Progenitor cell of endocrine pancreas (in vitro differentiated cells): ENCODE measurements at regions not wholly inside any gene's neighbourhood (a gene's known extent, or its start where the extent isn't known, plus 50 kb on each side); places are given as distances from the start of the nearest gene placed in this dataset.

ENCODE experiments used
- DNase-seq: peaks from one replicate; pipeline ENCODE4 v3.0.0; 2021; ENCODE audit warnings: low spot score; ENCODE audit not compliant: unreplicated experiment
- H3K27ac Mint-ChIP-seq: 2 replicates; pipeline ENCODE4 v1.8.0; 2021; ENCODE audit warnings: mild to moderate bottlenecking, moderate library complexity, mixed read lengths
- H3K27me3 Mint-ChIP-seq: 2 replicates; pipeline ENCODE4 v1.8.0; 2021; ENCODE audit warnings: mixed read lengths
- H3K36me3 Mint-ChIP-seq: 2 replicates; pipeline ENCODE4 v1.8.0; 2022; ENCODE audit warnings: mixed read lengths; ENCODE audit not compliant: insufficient read depth
- H3K4me1 Mint-ChIP-seq: 2 replicates; pipeline ENCODE4 v1.8.0; 2021; ENCODE audit warnings: low read depth, mixed read lengths
- H3K4me3 Mint-ChIP-seq: 2 replicates; pipeline ENCODE4 v1.8.0; 2021; ENCODE audit warnings: low read depth, mild to moderate bottlenecking, moderate library complexity, mixed read lengths
- H3K9me3 Mint-ChIP-seq: 2 replicates; pipeline ENCODE4 v1.8.0; 2021; ENCODE audit warnings: low read depth, mixed read lengths
- TF ChIP-seq, protein P1 (sequence below): fragments of 200-600 bp; sonication (generic); IDR thresholded peaks from one replicate; pipeline ENCODE4 v1.5.0; 2021; ENCODE audit warnings: antibody characterized with exemption, mild to moderate bottlenecking; ENCODE audit not compliant: unreplicated experiment

DNA sequence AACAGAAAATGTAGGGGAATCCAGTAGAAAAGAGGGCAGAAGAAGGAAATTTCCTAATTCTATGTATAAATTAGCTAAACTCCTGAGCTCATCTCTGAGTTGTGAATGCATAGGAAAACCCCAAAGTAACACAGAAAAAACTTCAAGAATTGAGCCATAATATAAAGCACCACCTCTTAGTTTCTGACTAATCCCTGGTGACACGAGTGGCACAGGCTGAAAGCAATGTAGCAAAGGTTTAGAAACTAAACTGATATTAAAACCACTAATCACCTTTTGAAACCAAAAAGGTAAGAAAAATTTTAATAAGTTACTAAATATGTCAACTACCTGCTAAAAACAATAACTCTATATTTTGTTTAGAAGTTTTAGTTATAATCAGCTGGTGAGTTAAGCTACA is 255.6 kb upstream of the NECTIN3 start:
- no peak overlapping the region for H3K27ac Mint-ChIP-seq
- peaks cover 3% of the 10 kb centered on the region for H3K9me3 Mint-ChIP-seq
- peaks cover 38% of the 10 kb centered on the region for H3K4me1 Mint-ChIP-seq
- H3K36me3 Mint-ChIP-seq: peaks cover 2% of the 10 kb centered on the region
- no peak overlapping the region for H3K4me3 Mint-ChIP-seq
- no peak for DNase-seq
- H3K27me3 Mint-ChIP-seq: no peaks in the 10 kb centered on the region
- TF ChIP-seq, protein P1, sequence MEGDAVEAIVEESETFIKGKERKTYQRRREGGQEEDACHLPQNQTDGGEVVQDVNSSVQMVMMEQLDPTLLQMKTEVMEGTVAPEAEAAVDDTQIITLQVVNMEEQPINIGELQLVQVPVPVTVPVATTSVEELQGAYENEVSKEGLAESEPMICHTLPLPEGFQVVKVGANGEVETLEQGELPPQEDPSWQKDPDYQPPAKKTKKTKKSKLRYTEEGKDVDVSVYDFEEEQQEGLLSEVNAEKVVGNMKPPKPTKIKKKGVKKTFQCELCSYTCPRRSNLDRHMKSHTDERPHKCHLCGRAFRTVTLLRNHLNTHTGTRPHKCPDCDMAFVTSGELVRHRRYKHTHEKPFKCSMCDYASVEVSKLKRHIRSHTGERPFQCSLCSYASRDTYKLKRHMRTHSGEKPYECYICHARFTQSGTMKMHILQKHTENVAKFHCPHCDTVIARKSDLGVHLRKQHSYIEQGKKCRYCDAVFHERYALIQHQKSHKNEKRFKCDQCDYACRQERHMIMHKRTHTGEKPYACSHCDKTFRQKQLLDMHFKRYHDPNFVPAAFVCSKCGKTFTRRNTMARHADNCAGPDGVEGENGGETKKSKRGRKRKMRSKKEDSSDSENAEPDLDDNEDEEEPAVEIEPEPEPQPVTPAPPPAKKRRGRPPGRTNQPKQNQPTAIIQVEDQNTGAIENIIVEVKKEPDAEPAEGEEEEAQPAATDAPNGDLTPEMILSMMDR: no peak

DNA sequence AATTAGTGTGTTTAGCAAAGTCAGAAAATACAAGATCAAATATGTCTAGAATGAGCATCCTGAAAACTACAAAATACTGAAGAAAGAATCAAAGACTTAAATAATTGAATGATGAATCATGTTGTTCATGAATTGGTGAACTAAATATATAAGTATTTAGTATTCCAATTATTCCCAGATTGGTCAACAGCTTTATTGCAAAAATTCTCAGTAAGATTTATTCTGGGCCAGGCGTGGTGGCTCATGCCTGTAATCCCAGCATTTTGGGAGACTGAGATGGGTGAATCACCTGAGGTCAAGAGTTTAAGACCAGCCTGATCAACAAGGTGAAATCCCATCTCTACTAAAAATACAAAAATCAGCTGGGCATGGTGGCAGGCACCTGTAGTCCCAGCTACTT is 250.0 kb upstream of the NECTIN3 start:
- H3K9me3 Mint-ChIP-seq: peaks cover 11% of the 10 kb centered on the region
- H3K27ac Mint-ChIP-seq: no peak overlapping the region
- no peak overlapping the region for H3K4me3 Mint-ChIP-seq
- TF ChIP-seq, protein P1: no peak
- no peak for DNase-seq
- no peaks in the 10 kb centered on the region for H3K27me3 Mint-ChIP-seq
- peaks cover 2% of the 10 kb centered on the region for H3K36me3 Mint-ChIP-seq
- H3K4me1 Mint-ChIP-seq: no peaks in the 10 kb centered on the region

DNA sequence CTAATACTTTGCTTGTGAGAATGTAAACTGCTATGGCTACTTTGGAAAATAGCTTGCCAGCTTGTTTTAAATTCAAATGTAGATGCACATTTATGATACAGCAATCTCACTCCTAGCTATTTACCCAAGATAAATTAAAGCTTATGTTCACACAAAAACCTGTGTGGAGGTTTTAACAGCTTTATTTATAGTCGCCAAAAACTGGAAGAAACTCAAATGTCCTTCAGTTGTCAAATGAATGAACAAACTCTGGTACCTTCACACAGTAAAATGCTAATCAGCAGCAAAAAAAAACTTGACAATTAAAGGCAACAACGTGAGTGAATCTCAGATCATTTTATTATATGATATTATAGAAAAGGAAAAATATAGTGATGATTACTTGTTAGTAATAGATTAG is 248.6 kb upstream of the NECTIN3 start:
- Mint-ChIP-seq H3K4me1 (no peaks in the 10 kb centered on the region), H3K27me3 (no peaks in the 10 kb centered on the region), H3K36me3 (peaks cover 2% of the 10 kb centered on the region), H3K4me3 (no peak overlapping the region), H3K27ac (no peak overlapping the region), H3K9me3 (peaks cover 14% of the 10 kb centered on the region)
- TF ChIP-seq, protein P1: no peak
- DNase-seq: no peak

DNA sequence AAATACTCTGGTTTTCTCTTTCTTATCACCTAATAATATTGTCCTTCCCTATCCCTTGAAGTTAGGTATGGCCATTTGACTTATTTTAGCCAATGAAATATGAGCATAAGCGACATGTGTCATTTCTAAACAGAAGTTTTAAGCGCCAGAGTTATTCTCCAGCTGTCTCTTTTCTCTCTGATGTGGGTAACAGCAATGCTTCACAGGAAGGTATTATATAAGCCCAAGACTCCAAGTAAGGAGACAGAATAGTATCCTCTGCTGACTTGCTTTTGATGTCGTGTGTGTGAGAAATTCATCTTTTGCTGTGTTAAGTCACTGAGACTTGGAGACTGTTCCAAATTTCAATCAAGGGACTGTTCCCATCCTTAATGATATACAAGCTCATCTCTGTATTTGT is 224.6 kb upstream of the NECTIN3 start:
- TF ChIP-seq, protein P1: no peak
- peaks cover 17% of the 10 kb centered on the region for H3K9me3 Mint-ChIP-seq

DNA sequence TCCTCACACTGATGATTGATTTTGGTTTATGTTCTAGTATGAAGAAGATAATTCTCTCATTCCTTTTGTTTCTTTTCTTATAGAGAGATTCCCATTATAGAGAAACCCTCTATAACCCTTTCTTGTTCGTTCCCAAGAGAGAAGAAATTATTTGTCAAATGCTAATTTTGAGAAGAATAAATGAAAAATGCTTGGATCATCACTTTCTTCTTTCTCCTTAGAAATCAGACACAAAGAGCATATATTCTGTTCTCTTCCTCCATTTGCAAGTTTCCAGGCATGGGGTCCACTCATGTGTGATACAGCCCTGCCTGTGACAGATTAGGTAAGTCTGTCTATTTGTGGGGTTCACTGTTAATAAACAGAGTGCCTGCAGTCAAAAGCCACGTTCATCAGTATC is 222.6 kb upstream of the NECTIN3 start:
- TF ChIP-seq, protein P1: no peak
- Mint-ChIP-seq H3K4me1 (no peaks in the 10 kb centered on the region), H3K4me3 (no peak overlapping the region), H3K27ac (no peak overlapping the region), H3K27me3 (no peaks in the 10 kb centered on the region), H3K36me3 (peaks cover 2% of the 10 kb centered on the region), H3K9me3 (peaks cover 9% of the 10 kb centered on the region)
- DNase-seq: no peak

More for the DNA sequence above, 224.6 kb upstream of the NECTIN3 start:
- Mint-ChIP-seq H3K36me3 (peaks cover 2% of the 10 kb centered on the region), H3K27me3 (no peaks in the 10 kb centered on the region), H3K4me3 (no peak overlapping the region), H3K4me1 (no peaks in the 10 kb centered on the region), H3K27ac (no peak overlapping the region)
- DNase-seq: no peak
